ENCODE measurements at regions not wholly inside any gene's neighbourhood (a gene's known extent, or its start where the extent isn't known, plus 50 kb on each side); places are given as distances from the start of the nearest gene placed in this dataset.

DNA sequence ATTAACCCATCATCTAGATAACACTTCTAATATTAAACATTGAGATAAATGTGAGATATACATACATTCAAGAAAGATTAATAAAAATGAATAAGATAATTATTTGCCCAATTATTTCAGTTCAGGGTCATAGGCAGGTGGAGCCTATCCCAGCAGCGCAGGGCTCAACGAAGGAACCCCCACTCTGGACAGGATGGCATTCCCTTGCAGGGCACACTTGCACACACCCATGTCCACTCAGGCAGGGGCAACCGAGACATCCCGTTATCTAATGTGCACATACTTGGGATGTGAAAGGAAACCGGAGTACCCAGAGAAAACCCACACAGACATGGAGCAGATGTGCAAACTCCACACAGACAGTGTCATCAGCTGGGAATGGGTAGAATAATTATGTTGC, 175.4 kb upstream of the CMC1 start:
- no peak overlapping the region for H3K4me3 ChIP-seq (ENCODE audit: low read depth, low read length)
- TF ChIP-seq, protein P1, sequence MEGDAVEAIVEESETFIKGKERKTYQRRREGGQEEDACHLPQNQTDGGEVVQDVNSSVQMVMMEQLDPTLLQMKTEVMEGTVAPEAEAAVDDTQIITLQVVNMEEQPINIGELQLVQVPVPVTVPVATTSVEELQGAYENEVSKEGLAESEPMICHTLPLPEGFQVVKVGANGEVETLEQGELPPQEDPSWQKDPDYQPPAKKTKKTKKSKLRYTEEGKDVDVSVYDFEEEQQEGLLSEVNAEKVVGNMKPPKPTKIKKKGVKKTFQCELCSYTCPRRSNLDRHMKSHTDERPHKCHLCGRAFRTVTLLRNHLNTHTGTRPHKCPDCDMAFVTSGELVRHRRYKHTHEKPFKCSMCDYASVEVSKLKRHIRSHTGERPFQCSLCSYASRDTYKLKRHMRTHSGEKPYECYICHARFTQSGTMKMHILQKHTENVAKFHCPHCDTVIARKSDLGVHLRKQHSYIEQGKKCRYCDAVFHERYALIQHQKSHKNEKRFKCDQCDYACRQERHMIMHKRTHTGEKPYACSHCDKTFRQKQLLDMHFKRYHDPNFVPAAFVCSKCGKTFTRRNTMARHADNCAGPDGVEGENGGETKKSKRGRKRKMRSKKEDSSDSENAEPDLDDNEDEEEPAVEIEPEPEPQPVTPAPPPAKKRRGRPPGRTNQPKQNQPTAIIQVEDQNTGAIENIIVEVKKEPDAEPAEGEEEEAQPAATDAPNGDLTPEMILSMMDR (IDR thresholded peaks at IDR 0.05; ENCODE audit: low read depth, low read length, missing control alignments) = no peak
- no peak for DNase-seq (ENCODE audit: low read depth)
- in situ Hi-C loops (cut with HindIII; ENCODE audit: low sequenced_read_pairs) = no loop called here

DNA sequence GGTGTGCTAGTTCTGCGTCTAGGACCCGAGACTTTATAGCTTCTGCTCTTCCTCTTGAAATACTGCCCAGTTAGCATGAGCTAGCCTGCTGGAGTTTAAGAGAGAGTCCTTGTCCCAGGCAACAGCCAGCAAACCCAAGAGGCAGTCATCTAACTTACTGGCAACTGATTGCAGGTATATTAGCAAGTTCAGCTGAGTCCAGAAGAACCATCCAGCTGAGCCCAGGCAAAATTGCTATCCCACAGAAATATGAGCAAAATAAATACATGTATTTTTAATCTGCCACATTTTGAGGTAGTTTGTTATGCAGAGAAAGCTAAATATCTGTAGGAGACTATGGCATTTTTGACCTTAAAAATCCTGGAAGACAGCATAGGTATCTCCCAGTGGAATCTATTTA, 174.4 kb upstream of the CMC1 start:
- TF ChIP-seq, protein P1 (IDR thresholded peaks at IDR 0.05; ENCODE audit: low read depth, low read length, missing control alignments) = no peak
- in situ Hi-C loops (cut with HindIII; ENCODE audit: low sequenced_read_pairs) = no loop called here
- no peak overlapping the region for H3K4me3 ChIP-seq (ENCODE audit: low read depth, low read length)
- DNase-seq (ENCODE audit: low read depth) = no peak

DNA sequence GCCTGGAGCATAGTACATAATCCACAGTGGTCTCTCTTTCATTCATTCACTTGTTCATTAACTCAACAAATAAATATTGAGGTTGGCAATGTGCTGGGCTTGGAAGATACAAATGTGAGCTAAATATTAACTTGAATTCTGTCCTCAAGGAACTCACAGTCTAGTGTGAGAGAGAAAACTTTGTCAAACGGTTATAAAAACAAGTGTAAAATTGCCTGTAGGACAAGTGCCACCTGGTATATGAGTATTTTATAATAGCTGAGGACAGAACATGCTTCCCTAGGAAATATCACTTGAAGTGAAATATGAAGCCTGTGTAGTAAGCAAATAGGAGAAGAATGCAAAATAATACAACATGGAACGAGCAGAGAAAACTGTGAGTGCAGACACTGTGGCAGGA, 173.1 kb upstream of the CMC1 start:
- TF ChIP-seq, protein P1 (IDR thresholded peaks at IDR 0.05; ENCODE audit: low read depth, low read length, missing control alignments) = no peak

GRCh38 chr3:28069438-28069837, 172.0 kb upstream of the CMC1 start:
- in situ Hi-C loops (cut with HindIII; ENCODE audit: low sequenced_read_pairs) = no loop called here
- DNase-seq (ENCODE audit: low read depth) = no peak
- TF ChIP-seq, protein P1 (IDR thresholded peaks at IDR 0.05; ENCODE audit: low read depth, low read length, missing control alignments) = no peak
- H3K4me3 ChIP-seq (ENCODE audit: low read depth, low read length) = no peak overlapping the region

More for the DNA sequence above, 173.1 kb upstream of the CMC1 start:
- in situ Hi-C loops (cut with HindIII; ENCODE audit: low sequenced_read_pairs) = no loop called here
- no peak overlapping the region for H3K4me3 ChIP-seq (ENCODE audit: low read depth, low read length)
- DNase-seq (ENCODE audit: low read depth) = no peak

- in situ Hi-C loops (cut with HindIII; ENCODE audit: low sequenced_read_pairs) = no loop called here
- no peak for DNase-seq (ENCODE audit: low read depth)
- H3K4me3 ChIP-seq (ENCODE audit: low read depth, low read length) = no peak overlapping the region
- TF ChIP-seq, protein P1 (IDR thresholded peaks at IDR 0.05; ENCODE audit: low read depth, low read length, missing control alignments) = no peak
These were observed 165.2 kb upstream of the CMC1 start for GRCh38 chr3:28076246-28076645.

DNA sequence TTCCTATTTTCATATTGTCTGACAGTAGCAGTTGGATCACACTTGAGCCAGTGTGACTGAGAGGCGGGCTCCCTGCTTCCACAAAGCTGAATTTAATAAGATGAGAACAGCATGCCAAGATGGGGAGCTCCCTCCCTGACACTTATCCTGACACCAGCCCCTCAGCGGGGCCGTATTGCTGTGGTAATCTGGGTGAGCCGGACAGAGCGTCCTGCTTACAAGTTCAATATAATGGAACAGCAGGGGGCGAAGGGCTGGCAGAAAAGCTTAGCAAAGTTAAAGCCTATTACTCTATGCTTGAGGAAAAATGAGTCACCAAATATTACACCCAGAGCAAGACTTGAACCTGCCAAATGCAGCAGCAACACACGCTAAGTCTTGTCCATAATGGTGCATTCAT, 163.8 kb upstream of the CMC1 start:
- peak; percentile 58 for DNase-seq (ENCODE audit: low read depth)
- H3K4me3 ChIP-seq (ENCODE audit: low read depth, low read length) = no peak overlapping the region
- TF ChIP-seq, protein P1 (IDR thresholded peaks at IDR 0.05; ENCODE audit: low read depth, low read length, missing control alignments) = no peak
- in situ Hi-C loops (cut with HindIII; ENCODE audit: low sequenced_read_pairs) = no loop called here

- no peak for DNase-seq (ENCODE audit: low read depth)
- in situ Hi-C loops (cut with HindIII; ENCODE audit: low sequenced_read_pairs) = no loop called here
- no peak overlapping the region for H3K4me3 ChIP-seq (ENCODE audit: low read depth, low read length)
- TF ChIP-seq, protein P1 (IDR thresholded peaks at IDR 0.05; ENCODE audit: low read depth, low read length, missing control alignments) = no peak
These were observed 162.9 kb upstream of the CMC1 start for GRCh38 chr3:28078536-28078935.

All from astrocyte of the cerebellum (primary cell).